BJ (cell line): ENCODE measurements at regions not wholly inside any gene's neighbourhood (a gene's known extent, or its start where the extent isn't known, plus 50 kb on each side); places are given as distances from the start of the nearest gene placed in this dataset.

ENCODE experiments used
- CTCF ChIA-PET: fragments of 350-600 bp; formaldehyde crosslinking; extraction: SDS; loops from one replicate; lab custom pipeline; 2021; ENCODE audit warnings: antibody characterized with exemption, inconsistent platforms; lab: Yijun Ruan, JAX
- POLR2A ChIA-PET: fragments of 300-600 bp; sonication (Branson Sonifier 250); formaldehyde crosslinking; extraction: SDS; loops from one replicate; lab custom pipeline; 2021; ENCODE audit warnings: antibody characterized with exemption; lab: Charles Lee
- DNase-seq: peaks from one replicate; pipeline ENCODE4 v3.0.0-alpha.2; 2011; ENCODE audit warnings: low read depth
- H3K27me3 ChIP-seq: 2 replicates; pipeline ENCODE4 v1.6.0; 2011; ENCODE audit warnings: low read length; ENCODE audit not compliant: control insufficient read depth, insufficient read depth
- H3K36me3 ChIP-seq: 2 replicates; pipeline ENCODE4 v1.5.1; 2011; ENCODE audit warnings: low read length; ENCODE audit not compliant: control insufficient read depth, insufficient read depth
- H3K4me3 ChIP-seq: 2 replicates; pipeline ENCODE4 v1.5.1; 2011; ENCODE audit warnings: low read depth, mild to moderate bottlenecking, control low read depth, low read length
- TF ChIP-seq, protein P1 (sequence below): IDR thresholded peaks from 2 replicates; pipeline ENCODE4 v1.5.1; 2011; ENCODE audit warnings: low read depth, mild to moderate bottlenecking, control low read depth, inconsistent platforms, low read length, moderate library complexity; ENCODE audit not compliant: insufficient read depth

DNA sequence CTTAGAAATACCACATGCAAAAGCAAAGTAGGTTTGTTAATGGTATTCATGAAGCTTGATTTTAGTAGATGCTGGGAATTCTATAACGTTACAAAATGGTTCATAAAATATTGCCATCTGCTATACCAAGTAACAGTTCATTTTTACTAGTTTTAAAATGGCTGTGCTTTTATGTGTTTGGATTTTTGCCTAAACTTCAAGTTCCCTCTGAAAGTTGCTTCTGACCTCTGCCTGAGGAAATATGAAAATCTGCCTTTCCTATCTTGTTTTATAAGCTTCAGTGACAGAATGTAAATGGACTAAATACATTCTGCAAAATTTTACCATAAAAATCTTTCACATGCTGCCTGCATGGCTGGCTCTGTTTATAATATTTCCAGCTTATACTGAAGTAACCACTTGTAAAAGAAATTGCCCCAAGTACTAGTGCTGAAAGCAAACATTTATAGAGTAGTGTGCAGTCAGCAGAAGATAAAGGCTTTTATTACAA lies 560.7 kb upstream of the ROBO2 start:
- no peaks in the 10 kb centered on the region for H3K27me3 ChIP-seq
- no peak for DNase-seq
- TF ChIP-seq, protein P1, sequence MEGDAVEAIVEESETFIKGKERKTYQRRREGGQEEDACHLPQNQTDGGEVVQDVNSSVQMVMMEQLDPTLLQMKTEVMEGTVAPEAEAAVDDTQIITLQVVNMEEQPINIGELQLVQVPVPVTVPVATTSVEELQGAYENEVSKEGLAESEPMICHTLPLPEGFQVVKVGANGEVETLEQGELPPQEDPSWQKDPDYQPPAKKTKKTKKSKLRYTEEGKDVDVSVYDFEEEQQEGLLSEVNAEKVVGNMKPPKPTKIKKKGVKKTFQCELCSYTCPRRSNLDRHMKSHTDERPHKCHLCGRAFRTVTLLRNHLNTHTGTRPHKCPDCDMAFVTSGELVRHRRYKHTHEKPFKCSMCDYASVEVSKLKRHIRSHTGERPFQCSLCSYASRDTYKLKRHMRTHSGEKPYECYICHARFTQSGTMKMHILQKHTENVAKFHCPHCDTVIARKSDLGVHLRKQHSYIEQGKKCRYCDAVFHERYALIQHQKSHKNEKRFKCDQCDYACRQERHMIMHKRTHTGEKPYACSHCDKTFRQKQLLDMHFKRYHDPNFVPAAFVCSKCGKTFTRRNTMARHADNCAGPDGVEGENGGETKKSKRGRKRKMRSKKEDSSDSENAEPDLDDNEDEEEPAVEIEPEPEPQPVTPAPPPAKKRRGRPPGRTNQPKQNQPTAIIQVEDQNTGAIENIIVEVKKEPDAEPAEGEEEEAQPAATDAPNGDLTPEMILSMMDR, result no peak
- POLR2A ChIA-PET, result no interaction called here
- no peaks in the 10 kb centered on the region for H3K36me3 ChIP-seq
- CTCF ChIA-PET, result no interaction called here
- no peak overlapping the region for H3K4me3 ChIP-seq

DNA sequence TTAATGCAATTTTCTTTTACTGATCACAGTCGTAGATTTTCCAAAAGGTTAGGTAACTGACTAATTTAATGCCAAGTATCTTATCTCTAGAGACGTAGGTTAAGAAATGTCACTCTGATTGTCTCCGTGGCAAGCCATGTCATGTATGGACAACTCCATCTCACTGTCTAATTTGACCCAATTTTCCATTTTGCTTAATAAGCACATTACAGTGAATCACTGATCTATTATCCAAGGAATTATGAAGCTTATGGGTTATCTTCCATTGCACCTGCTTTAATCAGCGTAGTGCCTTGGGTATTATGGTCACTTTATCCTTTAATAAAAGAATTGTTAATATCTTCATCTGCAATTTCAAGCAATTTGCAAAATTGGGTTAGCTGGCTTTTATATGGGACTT lies 557.4 kb upstream of the ROBO2 start:
- DNase-seq, result no peak
- ChIA-PET CTCF (no interaction called here), POLR2A (no interaction called here)
- no peaks in the 10 kb centered on the region for H3K27me3 ChIP-seq
- TF ChIP-seq, protein P1, result no peak
- no peak overlapping the region for H3K4me3 ChIP-seq
- no peaks in the 10 kb centered on the region for H3K36me3 ChIP-seq

- Histone ChIP-seq H3K4me3 (no peak overlapping the region), H3K27me3 (no peaks in the 10 kb centered on the region), H3K36me3 (no peaks in the 10 kb centered on the region)
- DNase-seq, result no peak
- TF ChIP-seq, protein P1, result no peak
- CTCF ChIA-PET, result no interaction called here
- POLR2A ChIA-PET, result no interaction called here
These were observed 552.5 kb upstream of the ROBO2 start for GRCh38 chr3:76487446-76487845.

- Histone ChIP-seq H3K36me3 (no peaks in the 10 kb centered on the region), H3K4me3 (no peak overlapping the region), H3K27me3 (no peaks in the 10 kb centered on the region)
- ChIA-PET CTCF (no interaction called here), POLR2A (no interaction called here)
- TF ChIP-seq, protein P1, result no peak
- DNase-seq, result no peak
These were observed 549.8 kb upstream of the ROBO2 start for GRCh38 chr3:76490064-76490463.

GRCh38 chr3:76495216-76495615 lies 544.7 kb upstream of the ROBO2 start:
- no peak for DNase-seq
- Histone ChIP-seq H3K36me3 (no peaks in the 10 kb centered on the region), H3K4me3 (no peak overlapping the region), H3K27me3 (no peaks in the 10 kb centered on the region)
- CTCF ChIA-PET, result no interaction called here
- TF ChIP-seq, protein P1, result no peak
- POLR2A ChIA-PET, result no interaction called here
